GM12891 (cell line): ENCODE measurements at regions not wholly inside any gene's neighbourhood (a gene's known extent, or its start where the extent isn't known, plus 50 kb on each side); places are given as distances from the start of the nearest gene placed in this dataset.

Source experiments
- PAX5 ChIP-seq: IDR thresholded peaks from 2 replicates; pipeline ENCODE4 v1.6.1; 2011; ENCODE audit warnings: low read length, moderate library complexity, mild to moderate bottlenecking; ENCODE audit not compliant: insufficient read depth, severe bottlenecking
- POLR2A ChIP-seq: IDR thresholded peaks from 2 replicates; pipeline ENCODE4 v1.6.1; 2011; ENCODE audit warnings: low read depth, low read length, control low read depth
- POLR2AphosphoS5 ChIP-seq: IDR thresholded peaks from 2 replicates; pipeline ENCODE4 v1.6.1; 2011; ENCODE audit warnings: low read depth, low read length, control low read depth
- TAF1 ChIP-seq: IDR thresholded peaks from 2 replicates; pipeline ENCODE4 v1.6.1; 2011; ENCODE audit warnings: low read depth, low read length, control low read depth

DNA sequence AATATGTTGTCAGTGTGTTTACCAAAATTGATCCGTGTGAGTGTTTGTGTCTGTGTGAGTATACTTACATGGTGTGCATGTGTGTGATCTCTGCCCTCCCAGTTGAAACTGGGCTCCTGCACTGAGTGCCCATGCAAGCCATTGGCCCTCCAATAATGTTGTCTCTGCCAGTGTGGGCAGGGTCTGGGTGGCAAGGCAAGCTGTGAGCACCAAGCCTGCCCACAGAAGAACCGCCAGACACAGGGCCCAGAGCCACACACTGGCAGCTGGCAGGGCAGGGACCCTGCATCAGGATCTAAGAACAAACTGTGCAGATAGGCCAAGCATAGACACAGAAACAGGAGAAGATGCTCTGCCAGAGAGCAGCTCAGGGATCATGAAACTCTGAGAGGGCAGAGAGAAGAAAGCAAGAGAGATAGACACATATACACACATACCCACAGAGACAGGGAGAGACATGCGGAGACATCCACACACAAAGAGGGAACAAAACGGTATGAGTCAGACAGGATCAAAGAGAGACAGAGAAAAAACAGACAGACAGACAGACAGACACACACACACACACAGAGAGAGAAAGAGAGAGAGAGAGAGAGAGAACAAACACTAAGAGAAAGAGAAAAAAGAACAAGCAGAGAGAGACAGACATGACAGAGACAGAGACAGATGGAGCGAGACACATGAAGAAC lies 555.0 kb downstream of the MID1IP1 start:
- TF ChIP-seq PAX5 (no peak), POLR2AphosphoS5 (no peak), POLR2A (no peak), TAF1 (no peak)
